Renal cortex interstitium (tissue), 11 donors: ENCODE measurements at regions not wholly inside any gene's neighbourhood (a gene's known extent, or its start where the extent isn't known, plus 50 kb on each side); places are given as distances from the start of the nearest gene placed in this dataset.
"Not testable (repeated sequence)": the region's sequence is repeated elsewhere in the genome, so short reads cannot be mapped to it uniquely, and the experiment has no call there.

Experiments used
- DNase-seq, 11 donors: peaks; one replicate each; pipeline ENCODE4 v3.0.0-alpha.2; 2013; ENCODE audit warnings: low read depth in 9 of 11, low spot score in 4 of 11; ENCODE audit errors: extremely low read depth in 1 of 11

DNA sequence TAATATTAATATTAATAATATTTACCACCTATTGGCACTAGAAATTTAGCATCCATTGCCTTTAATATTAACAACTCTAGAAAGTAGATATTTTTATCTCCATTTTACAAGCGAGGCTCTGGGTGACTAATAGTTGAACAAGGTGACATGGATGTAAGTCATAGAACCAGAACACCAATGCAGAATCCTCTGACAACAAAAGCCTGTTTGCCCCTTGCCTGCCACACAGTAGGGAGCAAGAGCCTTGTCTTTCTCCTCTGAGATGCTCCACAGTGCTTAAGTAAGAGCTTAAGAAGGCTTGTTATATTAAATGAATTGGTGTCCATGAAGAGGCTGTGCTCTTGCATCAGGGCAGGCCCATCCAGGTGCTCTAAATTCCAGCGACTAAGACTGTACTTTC, 51.2 kb upstream of the LBX1 start:
- DNase-seq = no peak

DNA sequence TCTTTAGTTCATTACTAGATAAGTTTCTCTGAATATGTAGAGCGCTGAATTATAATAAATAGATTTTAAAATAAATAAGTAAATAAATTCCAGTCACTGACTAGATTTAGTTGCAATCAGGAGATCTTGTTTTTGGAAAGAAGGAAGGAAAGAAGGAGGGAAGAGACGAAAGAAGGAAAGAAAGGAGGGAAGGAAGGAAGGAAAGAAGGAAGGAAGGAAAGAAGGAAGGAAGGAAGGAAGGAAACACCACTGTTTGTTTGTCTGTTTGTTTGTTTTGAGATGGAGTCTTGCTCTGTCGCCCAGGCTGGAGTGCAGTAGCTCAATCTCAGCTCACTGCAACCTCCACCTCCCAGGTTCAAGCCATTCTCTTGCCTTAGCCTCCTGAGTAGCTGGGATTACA, 51.7 kb upstream of the LBX1 start:
- not testable (repeated sequence) for DNase-seq

- no peak for DNase-seq
Measured at GRCh38 chr10:101282947-101283346, 53.7 kb upstream of the LBX1 start.

DNA sequence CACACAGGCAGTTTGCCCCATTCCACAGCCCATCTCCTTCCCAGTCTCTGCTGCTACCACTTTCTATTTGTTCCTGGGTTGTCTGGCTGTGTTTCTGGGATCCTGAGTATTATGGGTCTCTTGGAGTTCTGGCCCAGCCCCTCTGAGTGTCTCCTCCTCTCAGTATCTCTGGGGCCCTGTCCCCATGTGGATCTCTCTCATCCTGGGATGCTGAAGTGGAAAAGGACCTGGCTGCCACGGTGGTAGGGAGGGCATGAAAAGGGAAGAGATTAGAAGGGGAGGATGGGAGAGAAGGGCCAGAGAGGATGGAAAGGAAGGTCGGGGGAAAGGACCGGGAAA, 54.5 kb upstream of the LBX1 start:
- DNase-seq = no peak

GRCh38 chr10:101284101-101284743, 55.0 kb upstream of the LBX1 start:
- DNase-seq = no peak

DNA sequence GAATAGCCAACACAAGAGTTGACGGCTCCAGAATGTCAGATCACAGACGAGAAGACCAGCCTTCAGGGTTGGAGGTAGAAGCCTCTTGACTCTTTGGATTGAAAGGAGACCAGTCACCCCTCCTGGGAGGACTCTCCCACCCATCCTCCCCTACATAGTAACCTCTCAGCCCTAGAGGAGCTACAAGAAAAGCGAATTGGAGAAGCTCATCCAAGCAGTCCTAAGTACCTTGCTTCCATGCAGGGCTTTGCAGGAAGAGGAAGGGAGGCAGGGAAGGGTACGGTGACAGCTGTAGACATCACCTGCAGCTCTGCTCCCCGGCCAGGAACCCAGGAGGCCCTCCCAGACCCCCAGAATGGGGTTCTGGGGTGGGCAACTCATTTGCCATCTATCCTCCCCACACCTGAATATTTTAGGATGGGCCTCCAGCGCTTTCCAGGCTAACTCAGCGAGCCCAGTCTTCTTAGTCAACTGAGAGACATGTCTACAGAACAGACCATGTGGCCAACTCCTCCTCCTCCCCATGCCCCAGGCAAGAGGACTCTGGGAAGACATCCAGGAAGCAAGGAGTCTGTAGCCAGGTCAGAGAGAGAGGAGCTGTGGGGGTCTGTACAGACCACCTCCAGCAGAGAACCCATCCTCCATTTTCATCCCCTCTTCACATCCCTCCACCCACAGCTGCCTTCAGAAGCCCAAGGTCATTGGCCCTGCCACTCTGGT, 55.6 kb upstream of the LBX1 start:
- no peak for DNase-seq

GRCh38 chr10:101285519-101286070, 56.3 kb upstream of the LBX1 start:
- DNase-seq = no peak

GRCh38 chr10:101286248-101287046, 57.2 kb upstream of the LBX1 start:
- DNase-seq = no peak

DNA sequence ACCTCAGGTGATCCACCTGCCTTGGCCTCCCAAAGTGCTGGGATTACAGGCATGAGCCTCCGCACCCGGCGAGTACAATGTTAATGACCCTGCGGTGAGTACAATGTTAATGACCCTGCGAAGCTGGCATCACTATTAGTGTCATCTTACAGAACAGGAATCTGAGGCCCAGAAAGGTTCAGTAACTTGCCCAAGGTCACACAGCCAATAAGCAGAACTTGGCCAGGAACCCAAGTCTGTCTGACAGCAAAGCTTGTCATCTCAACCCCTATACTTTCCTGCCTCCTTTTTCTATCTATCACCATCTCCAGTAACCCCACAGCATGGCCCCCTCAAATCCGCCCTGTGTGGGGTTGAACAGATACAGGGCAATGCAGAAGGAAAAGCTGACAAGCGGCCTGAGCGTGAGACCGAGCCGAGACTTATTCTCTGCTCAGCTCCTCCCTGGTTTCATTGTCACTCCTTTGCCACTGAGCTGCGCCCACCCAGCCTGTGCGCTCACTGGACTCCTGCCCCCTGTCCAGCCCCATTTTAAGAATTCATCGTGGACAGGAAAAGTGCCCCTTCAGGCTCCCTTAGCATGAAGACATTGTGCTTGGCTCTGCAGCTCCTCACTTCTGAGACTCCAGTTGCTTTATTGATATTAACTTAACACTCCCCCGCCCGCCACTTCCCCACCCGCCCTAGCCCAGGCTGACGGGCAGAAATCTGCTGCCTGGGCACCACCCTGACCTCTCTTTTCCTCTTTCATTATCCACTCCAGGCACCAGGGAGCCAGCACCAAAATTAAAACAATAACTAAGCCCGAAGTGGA, 58.1 kb upstream of the LBX1 start:
- DNase-seq = no peak

- no peak for DNase-seq
Measured at GRCh38 chr10:101287997-101288635, 58.9 kb upstream of the LBX1 start.

- no peak for DNase-seq
Measured at GRCh38 chr10:101289541-101289940, 60.3 kb upstream of the LBX1 start.

DNA sequence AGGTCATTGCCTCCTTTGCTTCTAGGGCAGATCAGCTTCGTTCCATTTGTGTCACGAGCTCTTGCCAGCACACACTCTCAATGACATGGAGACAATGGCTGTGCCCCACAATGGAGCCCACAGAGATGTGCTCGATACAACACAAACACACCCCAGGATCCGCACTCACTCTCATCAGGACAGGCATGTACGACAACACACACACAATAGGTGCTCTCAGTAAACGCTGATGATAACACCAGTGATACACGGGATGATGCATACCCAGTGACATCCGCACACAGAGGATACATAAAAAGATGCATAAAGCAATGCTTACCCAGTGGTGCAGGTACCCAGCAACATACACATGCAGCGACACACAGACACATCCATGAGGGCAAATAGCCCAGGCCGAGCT, 61.2 kb upstream of the LBX1 start:
- DNase-seq = no peak

GRCh38 chr10:101290881-101291280, 61.6 kb upstream of the LBX1 start:
- DNase-seq = no peak

GRCh38 chr10:101291331-101292193, 62.3 kb upstream of the LBX1 start:
- DNase-seq = peak in 3 of 11 donors; percentile 53 to 64 (median 62)

GRCh38 chr10:101292194-101293006, 61.6 kb upstream of the BTRC start:
- no peak for DNase-seq

- DNase-seq = no peak
Measured at GRCh38 chr10:101293007-101293723, 60.8 kb upstream of the BTRC start.
